A673 (cell line): ENCODE measurements at regions not wholly inside any gene's neighbourhood (a gene's known extent, or its start where the extent isn't known, plus 50 kb on each side); places are given as distances from the start of the nearest gene placed in this dataset.

ENCODE experiments used
- CTCF ChIP-seq: fragments of 300-800, 200-600 bp; sonication (generic); conservative IDR thresholded peaks from 2 replicates; pipeline ENCODE4 v1.5.1; 2017; ENCODE audit warnings: low read depth, mild to moderate bottlenecking, antibody characterized with exemption, low read length, moderate library complexity, mixed read lengths
- EZH2 ChIP-seq: fragments of 200-600 bp; sonication (generic); IDR thresholded peaks from 2 replicates; pipeline ENCODE4 v1.6.1; 2017; ENCODE audit warnings: borderline replicate concordance, low read depth, mild to moderate bottlenecking, mixed read lengths, antibody characterized with exemption, low read length; ENCODE audit not compliant: poor library complexity, severe bottlenecking

GRCh38 chr14:98931911-98932310 is 340.1 kb downstream of the BCL11B start:
- TF ChIP-seq CTCF (no peak), EZH2 (no peak)
